HG03060 (cell line): ENCODE measurements at regions not wholly inside any gene's neighbourhood (a gene's known extent, or its start where the extent isn't known, plus 50 kb on each side); places are given as distances from the start of the nearest gene placed in this dataset.

Experiments used
- ATAC-seq: cut with Tn5 transposase; IDR thresholded peaks from one replicate; pipeline ENCODE4 v1.9.1; 2021; ENCODE audit warnings: low read depth, moderate number of reproducible peaks; ENCODE audit not compliant: unreplicated experiment

DNA sequence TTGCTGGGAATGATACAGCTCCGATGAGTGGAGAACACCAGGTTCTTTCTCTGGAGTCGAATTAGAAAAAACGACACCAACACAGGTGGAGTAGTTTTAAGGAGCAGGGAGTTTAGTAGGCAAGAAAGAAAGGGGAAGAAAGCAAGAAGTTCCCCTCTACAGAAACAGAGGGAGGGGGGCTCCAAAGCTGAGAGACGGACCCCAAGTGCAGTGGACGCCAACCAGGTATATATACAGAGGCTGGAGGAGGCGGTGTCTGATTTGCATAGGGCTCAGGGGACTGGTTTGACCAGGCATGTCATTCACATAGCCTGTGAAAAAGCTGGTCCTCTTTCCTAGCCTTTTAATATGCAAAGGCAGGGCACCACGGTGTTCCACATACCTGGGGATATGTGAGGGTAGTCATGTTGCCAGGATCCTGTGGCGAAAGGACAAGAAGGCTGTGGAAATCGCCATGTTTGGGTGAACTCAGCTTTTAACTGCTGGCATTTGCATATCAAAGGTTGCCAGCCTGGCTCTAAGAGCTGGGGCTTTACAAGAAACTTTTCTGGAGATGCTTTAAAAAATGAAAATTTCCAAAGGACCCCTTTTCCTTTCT is 887.4 kb upstream of the EPHA6 start:
- no peak for ATAC-seq

- no peak for ATAC-seq
Measured at GRCh38 chr3:95934181-95934580, 880.2 kb upstream of the EPHA6 start.

DNA sequence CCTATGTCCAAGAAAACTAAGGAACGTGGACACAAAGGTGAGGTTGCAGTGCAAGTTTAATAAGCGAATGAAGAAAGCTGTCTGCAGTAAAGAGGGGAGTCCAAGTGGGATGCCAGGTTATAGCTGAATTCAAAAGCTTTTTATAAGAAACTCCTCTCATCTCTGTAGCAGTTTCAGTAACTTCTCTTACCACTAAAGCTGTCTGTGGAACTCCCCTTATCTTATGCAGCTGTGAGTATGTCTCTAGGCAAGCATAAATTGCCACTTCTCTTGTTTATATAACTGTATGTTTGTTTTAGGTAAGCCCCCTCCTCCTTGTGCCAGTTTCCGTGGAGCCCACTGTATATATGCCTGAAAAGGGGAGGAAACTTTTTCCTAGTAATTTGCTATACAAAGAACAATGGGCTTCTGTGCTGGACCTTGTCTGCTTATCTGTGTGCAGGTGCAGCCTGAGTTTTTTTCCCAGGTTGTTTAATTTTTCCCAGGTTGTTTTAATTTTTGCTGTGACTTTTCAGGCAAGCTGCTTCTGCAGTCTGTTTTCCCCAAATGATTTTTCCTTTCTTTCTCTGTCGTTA is 875.1 kb upstream of the EPHA6 start:
- ATAC-seq, result no peak

DNA sequence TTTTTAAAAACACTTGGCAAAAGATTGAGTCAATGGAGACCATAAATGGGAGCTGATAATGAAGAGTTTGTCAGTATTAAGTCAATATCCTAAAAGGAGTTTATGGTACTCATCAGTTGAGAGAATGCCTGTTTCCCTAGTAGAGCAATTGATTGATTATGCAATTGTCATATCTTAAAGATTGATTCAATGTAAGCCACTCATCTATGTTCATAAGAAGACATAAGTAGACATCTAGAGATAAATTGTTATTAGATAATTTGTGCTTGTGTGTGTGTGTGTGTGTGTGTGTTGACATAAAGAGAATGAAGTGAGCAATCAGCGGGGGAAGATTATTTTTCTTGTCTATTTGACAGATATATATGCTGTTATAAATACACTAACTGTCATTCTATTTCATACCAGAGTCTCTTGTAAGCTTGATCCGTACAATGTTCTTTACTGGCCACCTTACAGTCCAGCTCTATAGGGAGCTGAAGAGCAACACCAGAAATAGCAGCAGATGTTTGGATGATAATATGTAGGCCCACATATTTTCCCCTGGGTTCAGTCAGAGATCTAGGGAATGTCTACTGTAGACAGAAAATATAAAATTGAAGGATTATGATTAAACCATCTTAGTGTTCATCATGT is 848.6 kb upstream of the EPHA6 start:
- no peak for ATAC-seq

GRCh38 chr3:95971573-95971972 is 842.8 kb upstream of the EPHA6 start:
- ATAC-seq, result no peak

DNA sequence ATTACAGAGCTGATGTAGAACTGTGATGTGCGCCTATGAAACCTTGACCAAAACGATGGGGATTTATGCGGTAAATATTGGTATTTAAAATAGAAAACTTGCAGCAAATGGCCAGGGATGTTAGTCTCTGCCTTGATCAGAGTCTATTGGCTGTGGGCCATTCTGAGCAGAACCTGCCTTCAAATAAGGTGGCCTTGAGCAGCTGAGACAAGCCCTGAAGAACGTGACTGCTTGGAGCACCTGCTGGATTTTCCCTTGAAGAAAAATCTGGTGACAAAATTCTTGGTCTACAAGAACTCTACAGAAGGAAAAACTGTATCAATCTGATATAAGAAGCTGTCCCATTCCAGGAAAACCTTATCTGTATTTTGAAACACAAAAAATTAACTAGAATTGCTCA is 820.1 kb upstream of the EPHA6 start:
- ATAC-seq, result no peak

GRCh38 chr3:96000966-96001365 is 813.4 kb upstream of the EPHA6 start:
- no peak for ATAC-seq

GRCh38 chr3:96007650-96008195 is 806.7 kb upstream of the EPHA6 start:
- no peak for ATAC-seq

- no peak for ATAC-seq
Measured at GRCh38 chr3:96012939-96013338, 801.5 kb upstream of the EPHA6 start.

DNA sequence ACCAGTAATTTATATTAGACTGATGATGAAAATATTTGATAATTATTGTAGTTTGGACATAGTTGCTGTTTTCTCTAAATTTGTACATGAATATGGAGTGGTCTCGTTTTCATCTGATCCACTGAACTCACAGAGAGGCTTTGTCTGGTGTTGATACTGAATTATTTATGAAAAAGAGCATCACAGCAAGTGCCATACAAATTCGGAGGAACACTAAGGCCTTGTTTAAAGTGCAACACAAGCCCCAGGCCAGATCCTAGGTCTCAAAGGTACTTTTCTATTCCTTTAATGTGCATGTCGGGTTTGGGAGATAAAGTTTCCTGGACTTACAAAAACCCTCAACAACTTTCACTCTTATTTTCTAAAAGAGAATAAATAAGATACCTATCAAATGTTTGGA is 796.8 kb upstream of the EPHA6 start:
- no peak for ATAC-seq

DNA sequence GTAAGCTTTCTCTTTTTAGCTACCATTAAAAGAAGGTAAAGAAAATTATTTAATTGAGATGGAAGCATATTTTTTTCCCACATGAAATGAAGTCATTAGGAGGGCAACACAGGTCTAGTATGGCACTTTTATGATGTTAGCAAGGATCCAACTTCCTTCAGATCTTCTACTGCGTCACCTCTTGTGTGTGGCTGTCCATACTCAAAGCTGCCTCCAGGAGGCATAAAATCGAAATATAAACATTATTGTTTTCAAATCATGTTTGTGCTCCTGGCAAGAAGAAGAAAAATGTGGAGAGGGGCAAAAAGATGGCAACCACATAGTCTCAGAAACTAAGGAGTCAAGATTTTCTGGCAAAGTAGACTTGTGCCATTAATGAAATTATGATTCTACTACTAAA is 791.7 kb upstream of the EPHA6 start:
- ATAC-seq, result no peak

- no peak for ATAC-seq
Measured at GRCh38 chr3:96027718-96028117, 786.7 kb upstream of the EPHA6 start.

DNA sequence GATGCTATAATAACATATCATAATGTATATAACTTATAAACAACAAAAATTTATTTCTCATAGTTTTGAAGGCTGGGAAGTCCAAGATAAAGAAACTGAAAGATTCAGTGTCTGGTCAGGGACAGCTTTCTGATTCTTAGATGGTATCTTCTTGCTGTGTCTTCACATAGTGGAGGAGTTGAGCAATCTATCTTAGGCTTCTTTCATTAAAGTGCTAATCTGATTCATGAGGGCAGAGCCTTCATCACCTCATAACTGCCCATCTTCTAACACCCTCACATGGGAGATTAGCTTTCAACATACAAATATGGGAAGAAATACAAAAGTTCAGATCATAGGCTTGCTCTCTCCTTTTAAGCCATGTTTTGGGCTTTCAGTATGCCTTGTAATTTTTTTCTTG is 774.8 kb upstream of the EPHA6 start:
- ATAC-seq, result no peak

- ATAC-seq, result no peak
Measured at GRCh38 chr3:96059301-96059700, 755.1 kb upstream of the EPHA6 start.

GRCh38 chr3:96069065-96069464 is 745.3 kb upstream of the EPHA6 start:
- ATAC-seq, result no peak

- no peak for ATAC-seq
Measured at GRCh38 chr3:96070678-96071077, 743.7 kb upstream of the EPHA6 start.

GRCh38 chr3:96071097-96071496 is 743.3 kb upstream of the EPHA6 start:
- no peak for ATAC-seq

DNA sequence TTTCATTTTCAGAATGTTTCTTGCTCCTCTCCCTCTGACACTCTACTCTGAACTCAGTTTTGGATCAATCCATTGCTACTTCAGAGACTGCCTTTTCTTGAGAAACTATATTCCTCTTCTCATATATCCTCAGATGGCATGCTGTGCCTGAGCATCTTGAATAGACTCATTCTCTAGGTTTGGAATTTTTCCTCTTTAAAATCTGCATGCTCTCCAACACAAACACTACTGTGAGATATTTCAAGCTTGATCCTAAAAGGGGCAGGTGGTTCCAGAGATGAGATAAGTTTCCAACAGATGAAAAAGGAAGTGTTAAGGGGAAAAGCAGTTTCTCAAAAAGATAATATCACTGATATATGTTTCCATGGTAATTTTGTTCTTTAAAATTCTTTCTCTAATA is 742.2 kb upstream of the EPHA6 start:
- no peak for ATAC-seq

GRCh38 chr3:96083610-96084009 is 730.8 kb upstream of the EPHA6 start:
- no peak for ATAC-seq

GRCh38 chr3:96086018-96086417 is 728.4 kb upstream of the EPHA6 start:
- ATAC-seq, result no peak

DNA sequence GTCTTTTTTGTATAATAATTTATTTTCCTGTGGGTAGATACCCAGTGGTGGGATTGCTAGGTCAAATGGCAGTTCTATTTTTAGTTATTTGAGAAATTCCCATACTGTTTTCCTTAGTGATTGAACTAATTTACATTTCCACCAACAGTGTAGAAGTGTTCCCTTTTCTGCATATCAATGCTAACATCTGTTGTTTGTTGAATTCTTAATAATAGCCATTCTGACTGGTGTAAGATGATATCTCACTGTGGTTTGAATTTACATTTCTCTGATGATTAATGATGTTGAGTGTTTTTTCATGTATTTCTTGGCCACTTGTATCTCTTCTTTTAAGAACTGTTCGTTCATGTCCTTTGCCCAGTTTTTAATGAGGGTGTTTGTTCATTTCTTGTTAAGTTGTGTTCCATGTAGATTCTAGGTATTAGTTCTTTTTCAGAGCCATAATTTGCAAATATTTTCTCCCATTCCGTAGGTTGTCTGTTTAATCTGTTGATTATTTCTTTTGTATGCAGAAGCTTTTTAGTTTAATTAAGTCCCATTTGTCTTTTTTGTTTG is 713.3 kb upstream of the EPHA6 start:
- ATAC-seq, result no peak

DNA sequence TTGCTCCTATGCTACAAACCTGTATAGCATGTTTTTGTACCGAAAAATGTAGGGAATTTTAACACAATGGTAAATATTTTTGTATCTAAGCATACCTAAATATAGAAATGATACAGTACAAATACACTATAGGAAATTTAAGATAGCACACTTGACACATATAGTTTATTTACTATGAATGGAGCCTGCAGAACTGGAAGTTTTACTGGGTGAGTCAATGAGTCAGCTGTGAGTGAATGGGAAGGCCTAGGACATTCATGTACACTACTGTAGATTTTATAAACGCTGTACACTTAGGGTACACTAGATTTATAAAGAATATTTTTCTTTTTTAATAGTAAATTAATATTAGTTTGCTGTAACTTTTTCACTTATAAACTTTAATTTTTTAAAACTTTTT is 707.7 kb upstream of the EPHA6 start:
- ATAC-seq, result no peak
